Left ventricle myocardium inferior (tissue), 1 donor: ENCODE measurements at regions not wholly inside any gene's neighbourhood (a gene's known extent, or its start where the extent isn't known, plus 50 kb on each side); places are given as distances from the start of the nearest gene placed in this dataset.

Experiments used
- DNase-seq: peaks from one replicate; pipeline ENCODE4 v3.0.0-alpha.2; 2020
- H3K27ac ChIP-seq: fragments of 200-600 bp; replicated peaks from 2 replicates; pipeline ENCODE4 v1.8.0; 2021
- H3K27me3 ChIP-seq: fragments of 200-600 bp; 2 replicates; pipeline ENCODE4 v1.8.0; 2021; ENCODE audit warnings: low read depth
- H3K36me3 ChIP-seq: fragments of 200-600 bp; 2 replicates; pipeline ENCODE4 v1.8.0; 2021
- H3K4me1 ChIP-seq: fragments of 200-600 bp; 2 replicates; pipeline ENCODE4 v1.8.0; 2021
- H3K4me3 ChIP-seq: fragments of 200-600 bp; 2 replicates; pipeline ENCODE4 v1.8.0; 2021; ENCODE audit warnings: mild to moderate bottlenecking, moderate library complexity
- H3K9me3 ChIP-seq: fragments of 200-600 bp; replicated peaks from 2 replicates; pipeline ENCODE4 v1.8.0; 2021
- CTCF ChIP-seq: fragments of 200-600 bp; IDR thresholded peaks from 2 replicates; pipeline ENCODE4 v1.8.0; 2021; ENCODE audit warnings: antibody characterized with exemption, mild to moderate bottlenecking, borderline replicate concordance
- intact Hi-C: fragments of 100-400 bp; cut with micrococcal nuclease; formaldehyde crosslinking; loops from one replicate; pipeline ENCODE4 v1.11.0; 2022
- donor health status: DM: no; HTN: yes; CAD: no; lungs with severe emphysema.

- TF ChIP-seq CTCF, result no peak
- Histone ChIP-seq H3K27me3 (no peaks in the 10 kb centered on the region), H3K4me3 (peak overlapping the region; percentile 41), H3K9me3 (no peaks in the 10 kb centered on the region), H3K4me1 (peaks cover 86% of the 10 kb centered on the region), H3K27ac (peak overlapping the region; percentile 97), H3K36me3 (peaks cover 41% of the 10 kb centered on the region)
- intact Hi-C loops, result no loop called here
- DNase-seq, result no peak
Measured at GRCh38 chr12:124368421-124369032, 73.6 kb downstream of the RFLNA start.

DNA sequence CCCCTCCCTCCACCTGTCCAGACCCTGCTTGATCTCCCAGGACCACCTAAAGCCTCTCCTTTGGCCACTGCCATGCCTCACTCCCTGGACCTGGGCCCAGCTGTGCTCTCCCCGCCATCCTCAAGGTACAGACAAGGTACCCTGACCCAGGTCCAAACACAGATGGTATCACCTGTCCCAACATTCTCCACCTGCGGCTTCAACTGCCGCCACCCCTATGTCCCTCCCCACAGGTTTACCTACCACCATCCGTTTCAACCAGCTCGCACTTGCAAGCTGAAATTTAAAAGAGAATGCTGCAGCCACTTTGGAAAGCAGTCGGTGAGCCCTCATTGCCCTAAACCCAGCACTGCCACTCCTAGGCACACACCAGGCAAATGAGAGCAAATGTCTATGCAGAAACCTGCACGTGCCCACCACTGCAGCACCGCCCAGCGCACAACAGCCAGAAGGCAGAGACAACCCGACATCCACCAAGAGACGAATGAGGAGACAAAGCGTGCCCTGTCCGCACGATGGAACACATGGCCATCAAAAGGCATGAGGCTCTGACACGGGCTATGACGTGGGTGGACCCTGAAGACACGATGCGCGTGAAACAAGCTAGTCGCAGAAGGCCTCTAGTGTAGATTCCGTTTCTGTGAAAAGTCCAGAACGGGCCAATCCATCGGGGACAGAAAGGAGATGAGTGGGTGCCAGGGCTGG, 71.0 kb downstream of the RFLNA start:
- Histone ChIP-seq H3K4me3 (no peak overlapping the region), H3K27me3 (no peaks in the 10 kb centered on the region), H3K9me3 (no peaks in the 10 kb centered on the region), H3K36me3 (peaks cover 34% of the 10 kb centered on the region), H3K4me1 (peaks cover 98% of the 10 kb centered on the region), H3K27ac (peak overlapping the region; percentile 33)
- TF ChIP-seq CTCF, result no peak
- DNase-seq, result no peak
- intact Hi-C loops, result no loop called here
